ENCODE measurements at regions not wholly inside any gene's neighbourhood (a gene's known extent, or its start where the extent isn't known, plus 50 kb on each side); places are given as distances from the start of the nearest gene placed in this dataset.
"Not testable (repeated sequence)": the region's sequence is repeated elsewhere in the genome, so short reads cannot be mapped to it uniquely, and the experiment has no call there.

DNA sequence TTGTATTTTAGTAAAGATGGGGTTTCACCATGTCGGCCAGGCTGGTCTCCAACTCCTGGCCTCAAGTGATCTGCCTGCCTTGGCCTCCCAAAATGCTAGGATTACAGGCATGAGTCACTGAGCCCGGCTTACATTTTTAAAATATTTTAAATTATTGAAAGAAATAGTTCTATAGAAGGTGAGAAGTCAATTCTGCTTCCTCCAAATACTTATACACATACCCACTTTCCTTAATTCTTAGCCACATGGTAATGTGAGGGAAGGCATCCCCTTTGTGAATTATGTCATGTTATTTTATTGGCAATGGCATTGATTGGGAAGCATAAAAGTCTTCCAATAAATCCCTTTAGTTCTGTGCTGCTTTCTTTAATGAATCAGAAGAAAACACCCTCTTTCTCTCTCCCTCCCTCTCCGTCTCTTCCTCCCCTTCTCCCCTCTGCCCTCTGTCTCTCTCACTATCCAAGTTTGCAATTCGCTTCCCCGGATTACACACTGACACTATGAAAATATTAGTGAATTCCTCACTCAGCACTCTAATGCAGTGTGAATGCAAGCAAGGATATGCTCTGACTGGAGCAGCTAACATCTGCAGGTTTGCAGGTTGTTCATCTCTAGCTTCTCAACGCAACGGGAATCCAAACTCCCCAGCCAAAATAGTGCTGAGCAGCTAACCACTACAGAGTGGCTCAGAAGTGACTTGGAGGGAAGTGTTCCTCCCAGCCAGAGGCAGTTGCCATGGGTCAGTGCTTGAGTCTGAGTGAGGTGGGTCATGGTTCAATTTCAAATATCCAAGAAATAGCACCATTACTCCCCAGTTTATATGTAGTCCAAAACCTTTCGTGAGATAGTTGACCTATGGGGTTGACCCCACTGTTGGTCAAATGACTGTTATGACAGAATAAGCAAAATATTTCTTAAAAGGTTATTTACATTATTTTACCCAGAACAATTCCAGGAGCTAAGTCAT, 77.8 kb upstream of the CD55 start:
- DNase-seq (ENCODE audit: low spot score), result no peak

DNA sequence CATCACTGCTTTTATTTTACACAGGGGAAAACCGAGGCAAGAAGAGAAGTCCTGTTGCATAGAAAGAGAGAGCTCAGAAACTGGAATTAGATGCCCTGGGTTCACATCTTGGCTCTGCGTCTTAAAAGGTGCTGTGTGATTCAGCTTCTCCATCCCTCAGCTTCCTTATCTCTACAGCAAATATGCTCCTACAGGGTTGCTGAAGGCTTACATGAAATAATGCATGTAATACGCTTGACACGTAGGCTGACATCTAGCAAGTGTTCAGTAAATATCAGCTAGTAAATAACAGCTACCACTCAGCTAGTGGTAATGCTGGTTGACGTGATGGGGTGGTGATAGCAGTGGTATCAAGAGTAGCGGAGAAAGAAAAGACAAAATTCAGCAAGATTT, 77.1 kb upstream of the CD55 start:
- no peak for DNase-seq (ENCODE audit: low spot score)

DNA sequence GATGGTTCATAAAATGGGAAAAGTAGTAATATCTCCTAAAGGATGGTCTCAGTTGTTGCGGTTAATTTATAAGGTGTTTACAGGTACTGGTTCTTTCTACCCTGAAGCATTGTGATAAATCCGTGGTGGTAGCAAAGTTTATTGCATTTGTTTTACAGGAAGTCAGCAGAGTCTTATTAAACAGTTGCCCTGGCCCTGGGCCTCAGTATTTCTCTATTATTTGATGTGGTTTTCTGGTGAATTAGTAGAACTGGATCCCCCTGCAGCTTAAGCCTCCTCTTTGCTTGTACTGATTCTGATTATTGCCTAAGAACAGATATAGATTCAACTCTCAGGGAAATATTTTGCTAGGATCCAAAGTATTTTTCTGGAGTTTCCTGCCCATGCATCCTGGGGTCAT, 76.4 kb upstream of the CD55 start:
- DNase-seq (ENCODE audit: low spot score), result no peak

DNA sequence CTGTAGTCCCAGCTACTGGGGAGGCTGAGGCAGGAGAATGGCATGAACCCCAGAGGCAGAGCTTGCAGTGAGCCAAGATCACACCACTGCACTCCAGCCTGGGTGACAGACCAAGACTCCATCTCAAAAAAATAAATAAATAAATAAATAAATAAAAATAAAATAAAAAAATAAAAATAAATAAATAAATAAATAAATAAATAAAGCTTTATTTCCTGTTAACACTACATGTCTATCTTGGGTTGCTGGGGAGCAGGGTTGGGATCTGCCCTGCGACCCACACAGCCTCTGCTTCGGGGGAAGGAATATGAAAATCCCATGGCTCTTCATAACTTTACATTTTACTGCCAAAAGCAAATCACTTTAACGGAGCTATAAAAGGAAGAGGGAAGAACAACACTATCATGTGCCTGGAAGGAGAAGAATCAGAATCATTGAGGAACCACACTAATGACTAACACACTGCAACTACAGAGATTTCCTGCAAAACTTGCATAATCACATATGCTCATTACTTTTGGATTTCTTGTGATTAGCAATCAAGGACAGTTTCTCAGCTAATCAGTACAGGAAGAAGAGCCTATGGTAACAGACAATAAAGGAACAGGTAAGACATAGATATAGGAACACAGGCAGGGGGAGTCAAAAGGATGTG, 72.8 kb upstream of the CD55 start:
- DNase-seq (ENCODE audit: low spot score), result no peak

DNA sequence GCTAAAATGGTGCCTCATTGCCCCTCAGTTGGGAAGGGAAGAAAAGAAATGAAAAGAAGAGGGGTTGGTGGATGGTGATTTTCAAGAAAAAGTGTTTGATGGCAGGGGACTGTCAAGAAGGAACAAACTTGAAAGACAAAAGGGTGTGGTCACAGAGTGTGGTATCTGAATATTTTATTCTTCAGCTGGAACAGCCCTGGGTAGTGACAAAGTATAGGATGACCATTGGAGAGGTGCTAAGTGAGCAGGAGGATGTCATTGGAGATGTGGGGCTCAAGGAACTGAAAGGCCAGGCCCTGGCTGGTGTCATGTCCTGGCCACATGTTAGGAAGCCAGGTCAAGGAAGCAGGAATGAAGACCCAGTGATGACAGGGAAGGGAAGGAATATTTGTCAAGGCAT, 71.0 kb upstream of the CD55 start:
- DNase-seq (ENCODE audit: low spot score), result no peak

DNA sequence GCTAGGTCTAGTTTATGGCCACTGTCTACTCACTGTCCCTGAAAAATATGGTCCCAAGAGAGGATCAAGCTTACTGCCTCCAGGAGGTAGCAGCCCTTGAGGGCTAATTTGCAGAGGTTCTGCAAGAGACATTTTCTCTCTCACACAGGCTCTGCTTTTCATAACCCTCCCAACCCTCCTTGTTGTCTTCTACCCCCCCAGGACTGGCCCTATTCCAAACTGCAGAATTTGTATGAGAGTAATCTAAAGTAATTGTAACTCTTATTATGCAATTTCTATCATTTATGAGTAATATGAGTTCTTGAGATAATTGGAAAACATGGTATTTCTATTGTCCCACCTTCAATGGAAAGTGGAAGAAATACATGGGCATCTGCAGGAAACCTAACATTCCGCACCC, 70.4 kb upstream of the CD55 start:
- DNase-seq (ENCODE audit: low spot score), result no peak

DNA sequence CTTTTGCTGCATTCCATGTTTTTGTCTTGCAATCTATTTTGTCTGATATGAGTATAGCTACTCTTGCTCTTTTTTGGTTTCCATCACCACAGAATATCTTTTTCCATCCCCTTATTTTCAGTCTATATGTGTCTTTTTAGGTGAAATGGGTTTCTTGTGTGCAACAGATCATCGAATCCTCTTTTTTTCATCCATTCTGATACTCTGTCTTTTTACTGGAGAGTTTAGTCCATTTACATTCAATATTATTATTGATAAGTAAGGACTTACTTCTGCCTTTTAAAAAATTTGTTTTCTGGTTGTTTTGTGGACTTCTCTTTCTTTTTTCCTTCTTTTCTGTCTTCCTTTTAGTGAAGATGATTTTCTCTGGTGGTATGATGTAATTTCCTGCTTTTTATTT, 64.6 kb upstream of the CD55 start:
- no peak for DNase-seq (ENCODE audit: low spot score)

DNA sequence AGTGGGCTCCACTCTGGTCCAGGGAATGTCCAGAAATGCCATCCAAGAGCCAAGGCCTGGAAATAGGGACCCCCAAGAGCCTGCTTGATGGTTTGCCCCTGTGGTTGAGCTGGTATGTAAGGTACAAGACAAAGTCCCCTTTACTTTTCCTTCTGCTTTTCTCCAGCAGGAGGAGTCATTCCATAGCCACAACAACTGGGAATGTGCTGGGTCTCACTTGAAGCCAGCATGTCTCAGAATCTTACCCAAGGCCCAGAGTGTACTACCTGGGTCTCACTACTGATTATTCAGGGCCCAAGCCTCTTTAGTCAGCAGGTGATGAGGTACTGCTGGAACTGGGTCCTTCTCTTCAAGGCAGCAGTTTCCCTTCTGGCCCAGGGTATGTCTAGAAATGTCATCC, 62.1 kb upstream of the CD55 start:
- DNase-seq (ENCODE audit: low spot score), result no peak

DNA sequence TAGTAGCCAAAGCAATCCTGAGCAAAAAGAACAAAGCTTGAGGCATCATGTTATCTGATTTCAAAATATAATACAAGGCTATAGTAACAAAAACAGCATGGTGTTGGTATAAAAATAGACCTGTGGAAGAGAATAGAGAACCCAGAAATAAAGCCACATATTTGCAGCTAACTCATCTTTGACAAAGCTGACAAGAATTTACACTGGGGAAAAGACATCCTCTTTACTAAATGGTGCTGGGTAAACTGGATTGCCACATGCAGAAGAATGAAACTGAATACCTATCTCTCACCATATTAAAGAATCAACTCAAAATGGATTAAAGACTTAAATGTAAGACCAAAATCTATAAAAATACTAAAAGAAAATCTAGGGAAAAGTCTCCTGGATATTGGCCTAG, 59.5 kb upstream of the CD55 start:
- no peak for DNase-seq (ENCODE audit: low spot score)

DNA sequence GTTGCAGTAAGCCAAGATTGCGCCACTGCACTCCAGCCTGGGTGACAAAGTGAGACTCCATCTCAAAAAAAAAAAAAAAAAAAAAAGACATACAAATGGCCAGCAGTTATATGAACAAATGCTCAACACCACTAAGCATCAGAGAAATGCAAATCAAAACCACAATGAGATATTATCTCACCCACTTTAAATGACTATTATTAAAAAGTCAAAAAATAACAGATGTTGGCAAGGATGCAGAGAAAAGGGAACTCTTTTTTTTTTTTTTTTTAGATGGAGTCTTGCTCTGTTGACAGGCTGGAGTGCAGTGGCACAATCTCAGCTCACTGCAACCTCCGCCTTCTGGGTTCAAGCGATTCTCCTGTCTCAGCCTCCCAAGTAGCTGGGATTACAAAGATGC, 58.6 kb upstream of the CD55 start:
- not testable (repeated sequence) for DNase-seq (ENCODE audit: low spot score)

DNA sequence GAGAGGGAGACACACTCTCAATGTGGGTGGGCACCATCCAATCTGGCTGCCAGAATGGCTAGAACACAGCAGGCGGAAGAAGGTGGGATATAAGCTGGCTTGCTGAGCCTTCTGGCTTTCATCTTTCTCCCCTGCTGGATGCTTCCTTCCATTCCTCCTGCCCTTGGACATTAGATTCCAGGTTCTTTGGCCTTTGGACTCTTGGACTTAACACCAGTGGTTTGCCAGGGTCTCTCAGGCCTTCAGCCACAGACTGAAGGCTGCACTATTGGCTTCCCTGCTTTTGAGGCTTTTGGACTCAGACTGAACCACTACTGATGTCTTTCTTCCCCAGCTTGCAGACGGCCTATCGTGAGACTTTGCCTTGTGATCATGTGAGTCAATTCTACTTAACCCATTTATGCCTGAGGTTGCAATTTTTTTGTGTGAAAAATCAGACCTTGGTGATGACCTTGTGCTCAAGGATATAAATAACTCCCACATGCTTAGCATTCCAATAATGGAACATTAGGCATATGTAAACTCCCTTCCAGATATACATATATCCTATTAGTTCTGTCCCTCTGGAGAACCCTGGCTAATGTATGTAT, 56.7 kb upstream of the CD55 start:
- no peak for DNase-seq (ENCODE audit: low spot score)

DNA sequence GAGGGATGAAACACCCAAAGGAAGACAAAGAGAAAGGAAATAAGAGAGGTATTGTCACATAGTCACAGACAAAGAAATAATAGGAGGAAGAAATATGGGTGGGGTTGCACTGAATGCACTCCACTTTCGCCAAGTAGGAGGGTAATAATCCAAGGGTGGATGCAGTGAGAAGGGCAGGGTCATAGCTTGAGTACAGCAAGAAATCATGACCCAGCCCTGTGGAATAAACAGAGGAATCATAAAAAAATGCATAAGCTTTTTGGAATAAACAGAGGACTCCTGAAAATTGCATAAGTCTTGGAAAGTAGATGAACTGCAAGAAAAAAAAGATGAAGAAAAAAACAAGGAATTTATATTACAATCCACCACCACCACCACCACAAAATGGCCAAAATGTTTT, 53.1 kb upstream of the CD55 start:
- no peak for DNase-seq (ENCODE audit: low spot score)

DNA sequence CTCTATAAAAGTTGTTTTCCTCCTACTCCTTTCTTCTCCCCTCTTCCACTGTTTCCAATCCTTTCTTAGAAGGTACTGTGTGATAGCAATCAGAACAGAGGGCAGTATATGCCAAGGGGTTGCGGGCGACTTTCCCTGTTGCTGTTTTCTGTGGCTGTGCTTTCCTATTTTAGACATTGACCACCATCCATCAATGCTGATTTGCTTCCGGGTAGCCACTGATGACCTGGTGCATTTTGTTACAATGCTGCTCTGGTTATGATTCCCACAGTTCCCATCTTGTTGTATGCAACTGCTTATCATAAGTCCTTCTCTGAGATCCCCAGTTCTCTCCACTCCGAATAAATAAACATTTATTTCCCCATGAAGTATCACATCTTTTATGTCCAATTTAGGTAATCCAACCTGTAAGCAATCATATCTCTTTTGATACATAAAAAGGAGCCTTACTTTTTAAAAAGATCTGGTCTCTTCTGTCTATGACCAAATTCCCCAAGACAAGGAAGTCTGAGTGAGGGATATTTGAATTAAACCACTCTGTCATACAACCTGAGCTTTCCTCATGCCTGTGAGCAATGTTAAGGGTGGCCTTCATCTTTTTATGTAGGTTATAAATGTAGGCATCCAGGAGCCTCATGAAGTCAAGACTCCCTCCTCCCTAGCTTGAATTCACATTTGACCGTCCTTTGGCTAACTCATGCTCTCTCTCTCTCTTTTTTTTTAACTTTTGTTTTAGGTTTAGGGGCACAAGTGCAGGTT, 52.5 kb upstream of the CD55 start:
- no peak for DNase-seq (ENCODE audit: low spot score)
